Non-pigmented ciliary epithelial cell (primary cell): ENCODE measurements at regions not wholly inside any gene's neighbourhood (a gene's known extent, or its start where the extent isn't known, plus 50 kb on each side); places are given as distances from the start of the nearest gene placed in this dataset.

Source experiments
- DNase-seq: peaks from one replicate; pipeline ENCODE4 v3.0.0-alpha.2; 2010; ENCODE audit warnings: low read depth

DNA sequence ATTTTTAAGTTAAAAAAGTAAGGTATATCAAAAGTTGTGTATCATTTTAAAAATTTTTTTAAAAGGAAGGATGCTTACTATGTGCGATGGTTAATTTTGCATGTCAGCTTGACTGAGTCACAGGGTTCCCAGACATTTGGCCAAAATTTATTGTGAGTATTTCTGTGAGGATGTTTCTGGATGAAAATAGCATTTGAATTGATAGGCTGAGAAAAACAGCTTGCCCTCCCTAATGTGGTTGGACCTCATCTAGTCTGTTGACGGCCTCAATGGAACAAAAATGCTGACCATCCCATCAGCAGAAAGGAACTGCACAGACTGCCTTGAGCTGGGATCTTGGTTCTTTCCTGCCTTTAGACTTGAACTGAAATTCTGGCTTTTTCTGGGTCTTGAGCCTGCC, 724.5 kb downstream of the NCAM2 start:
- no peak for DNase-seq

DNA sequence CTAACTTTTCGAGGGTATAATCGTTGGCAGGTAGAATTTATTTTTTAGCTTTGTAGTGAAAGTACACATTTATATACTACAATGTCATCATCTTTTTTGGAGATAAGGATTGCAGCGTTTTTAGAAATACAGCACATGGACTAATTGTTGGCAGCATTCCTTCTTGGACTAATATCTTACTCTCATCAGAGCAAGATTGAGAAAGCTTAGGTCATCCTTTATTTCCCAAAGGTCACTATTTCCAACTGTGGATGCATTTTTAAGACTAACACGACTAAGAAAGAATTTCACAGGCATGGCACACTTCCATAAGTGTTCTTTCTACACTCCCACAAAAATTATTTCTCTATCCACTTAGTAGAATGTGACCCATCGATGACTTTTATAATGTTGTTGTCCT, 732.3 kb downstream of the NCAM2 start:
- no peak for DNase-seq

DNA sequence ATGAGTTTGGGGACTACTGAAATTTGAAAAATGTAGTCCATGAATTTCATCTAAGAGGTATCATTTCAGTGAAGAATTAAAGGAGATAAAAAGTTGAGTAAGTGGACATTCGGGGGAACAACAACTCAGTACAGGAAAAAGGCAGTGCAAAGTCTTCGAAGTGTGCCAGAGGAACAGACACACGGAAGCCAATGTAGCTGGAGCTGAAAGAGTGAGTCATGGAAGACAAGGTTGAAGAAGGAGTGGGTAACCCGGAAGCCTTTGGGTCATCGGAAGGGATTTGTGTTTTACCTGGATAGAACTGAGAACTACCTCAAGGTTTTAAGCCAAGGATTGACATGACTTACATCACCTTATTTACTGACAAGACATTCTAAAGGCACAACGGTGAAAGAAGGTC, 733.4 kb downstream of the NCAM2 start:
- DNase-seq = no peak

DNA sequence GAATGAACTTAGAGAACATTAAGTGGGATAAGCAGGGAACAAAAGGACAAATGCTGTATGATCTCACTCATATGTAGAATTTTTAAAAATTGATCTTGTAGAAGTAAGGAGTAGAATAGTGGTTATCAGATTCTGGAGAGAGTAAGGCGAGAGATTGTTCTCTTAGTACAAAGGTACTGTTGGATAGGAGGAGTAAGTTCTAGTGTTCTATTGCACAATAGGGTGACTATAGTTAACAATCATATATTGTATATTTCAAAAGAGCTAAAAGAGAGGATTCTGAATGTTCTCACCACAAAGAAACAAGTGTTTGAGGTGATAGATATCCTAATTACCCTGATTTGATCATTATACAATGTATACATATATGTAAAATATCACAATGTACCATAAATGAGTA, 735.9 kb downstream of the NCAM2 start:
- DNase-seq = no peak

DNA sequence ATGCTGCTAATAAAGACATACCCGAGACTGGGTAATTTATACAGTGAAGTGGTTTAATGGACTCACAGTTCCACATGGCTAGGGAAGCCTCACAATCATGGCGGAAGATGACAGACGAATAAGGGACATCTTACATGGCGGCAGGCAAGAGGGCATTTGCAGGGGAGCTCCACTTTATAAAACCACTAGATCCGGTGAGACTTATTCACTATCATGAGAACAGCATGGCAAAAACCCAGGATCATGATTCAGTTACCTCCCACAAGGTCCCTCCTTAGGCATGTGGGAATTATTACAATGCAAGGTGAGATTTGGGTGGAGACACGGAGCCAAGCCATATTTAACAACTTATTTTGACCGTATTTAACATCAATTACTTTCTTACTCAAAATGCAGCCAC, 739.0 kb downstream of the NCAM2 start:
- DNase-seq = no peak

DNA sequence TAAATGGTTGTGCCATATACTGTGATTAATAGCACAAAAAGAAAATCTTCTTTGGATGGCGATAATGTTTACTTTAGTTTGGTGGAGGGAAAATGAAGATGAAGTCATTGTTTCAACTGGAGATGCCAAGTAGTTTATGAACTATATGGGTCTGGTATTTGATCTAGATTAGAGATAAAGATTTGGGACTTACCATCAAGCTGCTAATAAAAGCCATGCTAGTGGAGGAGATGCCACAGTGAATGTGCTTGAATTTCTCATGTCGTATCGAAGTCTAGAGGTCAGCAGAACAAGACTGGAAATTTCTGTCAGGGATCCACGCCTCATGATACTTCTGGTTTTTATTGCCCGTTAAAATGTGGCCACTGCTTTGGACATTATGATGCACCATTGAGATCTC, 742.0 kb downstream of the NCAM2 start:
- no peak for DNase-seq

DNA sequence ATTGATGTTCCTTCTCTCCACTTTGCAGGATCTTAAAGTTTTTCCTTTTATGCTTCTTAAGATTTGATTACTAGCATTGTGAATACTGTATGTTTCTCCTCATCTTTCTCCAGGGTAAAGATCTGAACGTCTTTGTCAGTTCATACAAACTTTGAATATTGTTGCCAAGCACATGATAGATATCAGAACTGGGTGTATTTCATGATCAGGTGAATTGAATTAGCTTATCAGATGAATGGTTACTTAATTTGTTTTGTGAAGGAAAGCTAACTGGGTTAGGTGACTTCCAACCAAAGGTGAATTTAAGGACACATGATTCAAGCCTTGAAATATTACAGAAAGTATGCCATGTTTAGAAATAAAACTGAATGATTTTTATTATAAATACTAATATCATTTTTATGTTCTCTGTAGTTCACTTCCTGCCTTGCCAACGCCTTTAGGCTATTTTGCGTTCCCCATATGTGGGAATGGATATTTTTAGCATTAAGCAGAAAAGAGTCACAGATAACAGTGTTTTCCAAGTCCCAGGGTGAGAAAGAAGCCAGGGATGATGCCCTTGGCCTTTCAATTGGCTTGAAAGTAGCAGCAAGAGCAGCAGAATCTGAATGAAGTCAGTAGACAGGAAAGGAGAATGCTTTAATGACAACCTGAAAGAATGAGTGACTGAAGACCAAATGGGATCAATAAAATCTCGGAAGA, 752.1 kb downstream of the NCAM2 start:
- DNase-seq = no peak

DNA sequence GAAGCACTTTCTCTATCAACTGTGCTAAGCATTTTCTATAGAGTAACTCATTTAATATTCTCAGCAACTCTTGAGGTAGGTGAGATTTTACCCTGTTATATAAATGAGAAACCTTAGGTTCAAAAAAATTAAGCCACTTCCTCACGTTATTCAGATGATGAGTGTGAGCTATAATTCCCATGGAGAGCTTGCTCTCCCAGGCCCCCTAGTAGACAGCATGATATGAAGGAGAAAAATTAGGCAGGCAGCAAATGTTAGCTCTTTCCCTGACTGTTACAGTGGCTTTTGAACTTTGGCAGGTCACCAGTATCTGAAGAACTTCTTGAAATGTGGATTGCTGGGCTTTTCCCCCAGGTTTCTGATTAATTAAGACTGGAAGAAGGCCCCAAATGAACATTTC, 753.1 kb downstream of the NCAM2 start:
- no peak for DNase-seq

DNA sequence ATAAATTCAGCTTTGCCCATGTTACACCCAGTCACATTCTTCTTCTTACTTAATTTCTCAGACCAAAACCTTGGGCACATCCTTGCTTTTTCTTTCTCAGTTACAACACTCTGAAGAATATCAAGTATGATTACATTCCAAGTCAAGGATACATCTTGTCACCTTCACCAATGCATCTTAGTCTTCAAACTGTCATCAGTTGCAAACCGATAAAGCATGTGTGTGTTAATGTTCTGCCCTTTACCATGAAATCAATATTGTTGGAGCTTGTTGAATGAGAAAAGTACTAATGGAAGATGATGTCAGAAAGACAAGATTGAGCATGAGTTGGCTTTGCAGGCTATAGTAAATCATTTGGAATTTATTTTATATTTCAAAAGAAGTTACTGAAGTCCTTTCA, 764.6 kb downstream of the NCAM2 start:
- no peak for DNase-seq

DNA sequence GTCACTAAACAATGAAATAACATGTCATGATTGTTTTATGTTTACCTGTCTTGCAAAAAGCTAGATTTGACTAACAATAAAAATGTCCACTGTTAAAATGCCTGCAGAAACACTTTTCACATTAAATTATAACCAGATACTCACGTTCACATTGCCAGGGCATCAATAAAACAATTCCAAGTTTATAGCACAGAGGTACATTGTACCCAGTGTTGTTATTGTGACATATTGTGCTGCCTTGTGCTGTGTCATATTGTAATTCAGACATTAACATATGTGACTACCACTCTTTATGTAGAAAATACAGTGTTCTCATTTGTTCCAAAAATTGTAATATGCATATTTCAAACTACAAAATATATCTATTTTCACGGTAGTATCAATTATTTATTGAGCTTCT, 766.1 kb downstream of the NCAM2 start:
- DNase-seq = no peak

DNA sequence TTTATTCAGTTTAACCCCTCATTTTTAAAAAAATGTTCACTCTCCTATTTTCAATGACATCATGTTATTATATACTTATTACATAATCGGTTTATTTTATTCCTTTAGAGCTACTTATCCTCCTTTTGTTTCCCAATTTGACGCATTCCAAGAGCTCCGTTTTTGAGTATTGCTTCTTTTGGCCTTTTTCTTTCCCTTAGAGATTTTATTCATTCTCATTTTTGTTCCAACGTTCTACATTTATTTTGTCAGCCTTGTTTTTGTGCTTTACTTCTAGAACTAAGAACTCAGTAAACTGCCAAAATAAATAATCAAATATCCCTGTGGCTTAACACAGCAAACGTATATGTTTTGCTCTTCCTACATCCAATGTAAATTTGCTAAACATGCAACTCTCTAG, 769.1 kb downstream of the NCAM2 start:
- DNase-seq = no peak

DNA sequence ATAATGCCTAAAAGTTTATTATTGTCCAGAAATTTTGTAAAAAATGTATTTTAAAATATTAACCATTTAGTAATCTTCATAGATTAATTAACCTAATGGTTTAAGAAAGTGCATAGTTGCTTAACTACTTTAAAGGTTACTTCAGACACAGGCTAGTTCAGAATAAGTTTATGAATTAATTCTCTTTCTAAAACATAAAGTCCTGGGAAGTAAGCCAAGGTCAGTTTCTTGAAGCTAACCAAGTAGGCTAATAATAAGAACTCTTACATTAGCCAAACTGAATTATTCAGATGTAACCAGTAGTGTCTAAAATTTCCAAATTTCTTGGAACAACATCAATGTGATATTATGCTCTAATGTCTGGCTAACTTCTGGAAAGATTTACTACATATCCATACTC, 790.4 kb downstream of the NCAM2 start:
- no peak for DNase-seq

DNA sequence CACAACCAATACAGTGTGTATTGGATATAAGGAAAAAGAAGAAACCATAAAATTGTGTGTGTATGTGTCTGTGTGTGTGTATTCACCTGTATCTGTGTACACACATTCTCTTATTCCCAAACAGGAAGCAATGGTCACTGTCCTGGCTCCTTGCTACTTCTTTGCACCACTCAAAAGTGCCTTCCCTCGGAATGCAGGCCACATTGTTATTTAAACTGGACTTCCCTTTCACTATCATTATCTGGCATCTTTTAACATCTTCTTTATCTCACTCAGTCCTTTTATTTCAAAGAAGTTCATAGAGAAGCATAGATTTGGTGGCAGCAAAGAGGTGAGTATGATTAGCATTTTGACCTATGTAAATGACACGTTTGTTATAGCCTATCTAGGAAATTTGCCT, 803.7 kb downstream of the NCAM2 start:
- DNase-seq = no peak

DNA sequence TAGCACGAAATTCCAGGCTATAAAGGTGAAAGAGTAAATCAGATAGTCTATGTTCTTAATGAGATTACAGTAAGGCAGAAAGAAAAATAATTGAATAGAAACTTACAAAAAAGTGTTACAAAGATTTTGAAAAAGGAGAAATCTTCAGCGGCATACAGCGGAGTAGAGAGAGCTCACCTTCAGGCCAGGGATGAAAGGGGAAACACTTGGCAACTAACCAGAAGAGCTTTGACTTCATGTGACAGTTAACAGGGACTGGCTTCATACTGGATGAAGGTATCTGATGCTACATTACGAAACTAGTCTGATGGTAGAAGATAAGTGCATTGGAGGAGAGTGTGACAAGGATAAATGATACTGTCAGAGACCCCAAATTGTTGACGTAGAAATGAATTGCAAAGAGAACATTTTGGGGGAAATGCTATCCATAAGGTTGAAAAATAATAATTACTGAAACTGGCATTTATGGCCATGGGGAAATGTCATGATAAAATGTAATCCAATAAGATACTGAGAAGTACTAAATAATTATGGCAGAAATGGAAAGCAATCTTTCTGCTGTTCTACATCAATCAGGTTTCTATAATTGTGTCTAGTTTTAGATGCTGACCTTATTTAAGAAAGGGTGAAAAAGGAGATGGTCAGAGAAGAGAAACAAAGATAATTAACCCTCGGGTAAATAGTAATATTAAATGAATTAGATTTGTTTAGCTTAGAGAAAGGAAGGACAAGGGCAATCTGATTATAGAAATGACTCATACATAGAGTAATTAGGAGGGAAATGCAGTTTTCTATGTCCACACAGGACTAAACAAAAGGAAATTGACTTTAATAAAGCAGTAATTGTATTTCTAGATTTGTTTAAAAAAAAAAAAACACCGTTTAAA, 808.7 kb downstream of the NCAM2 start:
- DNase-seq = no peak

DNA sequence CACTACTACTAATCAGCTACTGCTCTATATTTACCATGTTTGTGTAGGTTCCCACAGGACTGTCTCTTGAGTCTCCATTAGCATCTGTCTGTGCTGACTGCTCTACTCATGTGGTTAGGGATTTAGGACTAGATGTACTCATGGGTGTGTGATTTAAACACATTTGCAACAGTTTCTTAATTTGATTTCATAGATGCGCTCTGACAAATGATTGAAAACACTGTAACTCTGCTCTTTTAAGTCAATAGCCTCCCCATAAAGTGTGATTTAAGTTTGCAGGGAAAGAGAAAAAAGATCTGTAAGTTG, 809.3 kb downstream of the NCAM2 start:
- DNase-seq = no peak

DNA sequence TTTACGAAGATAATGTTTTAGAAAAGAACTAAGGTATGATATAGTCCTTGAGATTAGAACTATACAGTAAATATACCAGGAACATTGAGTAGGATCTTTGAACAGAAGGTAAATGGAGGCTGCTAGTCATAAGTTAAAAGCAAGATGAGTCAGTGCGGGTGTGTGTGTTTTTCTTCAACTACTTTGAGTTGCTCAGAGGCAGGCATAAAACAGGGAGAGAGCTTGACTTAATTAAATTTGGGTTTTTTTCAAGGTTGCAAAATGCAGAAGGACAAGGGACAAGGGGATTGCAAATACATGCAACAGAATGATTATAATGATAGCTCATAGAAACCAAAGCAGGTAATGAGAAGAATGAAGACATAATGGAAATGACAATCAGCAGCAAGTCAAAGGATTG, 815.1 kb downstream of the NCAM2 start:
- no peak for DNase-seq

DNA sequence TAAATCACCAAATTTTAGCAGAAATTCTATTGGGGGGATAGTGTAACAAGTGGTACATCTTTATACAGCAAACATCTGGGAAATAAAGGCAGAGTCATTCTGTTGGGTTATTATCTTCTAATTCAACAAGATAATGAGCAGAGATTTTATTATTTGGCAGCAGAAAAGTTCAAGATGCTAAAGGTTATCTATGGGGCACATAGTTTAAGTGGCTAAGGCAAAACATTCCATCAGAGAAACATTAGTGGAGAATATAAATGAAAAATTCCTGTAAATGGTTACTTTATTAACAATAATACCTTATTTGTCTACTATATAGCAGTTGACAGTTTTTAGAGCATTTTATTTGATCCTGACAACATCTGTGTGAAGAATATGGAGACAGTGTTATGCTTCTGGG, 815.7 kb downstream of the NCAM2 start:
- DNase-seq = no peak

DNA sequence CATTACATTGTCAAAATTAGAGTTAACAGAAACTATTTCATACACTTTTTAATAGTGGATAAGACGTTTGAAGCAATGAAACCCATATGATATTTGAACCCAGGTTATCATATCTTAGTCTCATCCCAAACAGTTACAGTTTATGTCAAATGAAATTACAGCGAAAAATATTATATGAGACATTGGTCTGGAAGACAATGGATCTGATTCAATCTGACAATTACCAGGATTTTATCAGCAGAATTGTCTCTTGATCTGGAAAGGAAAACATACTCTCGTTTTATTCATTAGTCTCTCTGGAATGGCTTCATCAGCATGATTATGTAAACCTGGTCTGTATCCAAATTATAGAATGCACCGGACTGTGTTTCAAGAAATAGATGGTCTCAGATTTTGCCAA, 818.6 kb downstream of the NCAM2 start:
- DNase-seq = no peak

DNA sequence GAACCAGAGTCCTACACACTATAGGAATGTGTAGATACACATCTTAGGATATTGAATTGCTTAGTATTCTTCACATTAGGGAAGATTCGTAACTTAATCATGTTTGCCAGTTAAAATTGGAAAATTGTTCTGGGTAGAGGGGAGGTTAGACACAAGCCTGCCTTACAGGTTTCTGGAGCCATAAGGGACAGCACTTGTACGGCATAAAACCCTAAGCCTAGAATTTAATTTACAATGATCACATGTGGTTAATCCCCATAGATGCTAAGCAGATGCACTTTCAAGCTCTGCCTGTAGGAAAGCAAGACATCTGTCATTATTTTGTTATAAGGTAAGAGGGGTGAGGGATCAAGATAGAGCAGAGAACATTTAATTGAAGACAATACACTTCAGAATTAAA, 820.7 kb downstream of the NCAM2 start:
- DNase-seq = no peak

DNA sequence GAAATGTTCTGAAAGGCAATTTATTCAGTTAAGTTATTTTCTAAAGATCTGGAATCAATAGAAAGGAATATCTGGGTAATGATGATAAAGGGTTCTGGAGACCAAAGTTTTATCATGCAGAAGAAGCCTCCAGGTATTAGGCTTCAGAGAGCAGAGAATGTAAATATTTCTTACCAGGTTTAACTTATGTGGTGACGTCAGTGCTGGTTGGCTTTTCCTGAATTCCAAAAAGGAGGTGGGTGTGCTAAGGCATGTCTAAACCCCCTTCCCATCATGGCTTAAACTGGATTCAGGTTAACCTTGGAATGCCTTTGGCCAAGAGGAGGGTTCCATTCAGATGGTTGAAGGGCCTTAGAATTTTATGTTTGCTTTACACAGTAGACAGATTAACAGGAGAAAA, 829.9 kb downstream of the NCAM2 start:
- DNase-seq = no peak

DNA sequence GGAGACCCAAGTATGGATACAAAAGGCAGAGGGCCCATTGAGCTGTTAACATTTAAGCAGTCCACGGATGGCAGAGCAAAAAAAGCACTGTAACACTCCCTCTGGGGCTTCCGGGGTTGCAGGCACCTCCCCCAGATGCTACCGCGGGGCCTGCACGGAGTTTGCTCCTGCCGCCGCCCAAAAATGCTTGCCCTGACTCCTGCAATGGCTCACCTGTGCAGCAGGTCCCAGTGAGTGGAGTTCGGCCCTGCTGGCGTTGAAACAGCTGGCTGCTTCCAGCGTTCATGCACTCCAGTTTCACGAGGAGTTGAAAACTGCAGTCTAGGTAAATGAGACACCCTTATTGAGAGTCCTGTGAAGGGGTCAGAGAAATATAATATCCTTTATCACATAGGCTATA, 832.8 kb downstream of the NCAM2 start:
- DNase-seq = no peak

DNA sequence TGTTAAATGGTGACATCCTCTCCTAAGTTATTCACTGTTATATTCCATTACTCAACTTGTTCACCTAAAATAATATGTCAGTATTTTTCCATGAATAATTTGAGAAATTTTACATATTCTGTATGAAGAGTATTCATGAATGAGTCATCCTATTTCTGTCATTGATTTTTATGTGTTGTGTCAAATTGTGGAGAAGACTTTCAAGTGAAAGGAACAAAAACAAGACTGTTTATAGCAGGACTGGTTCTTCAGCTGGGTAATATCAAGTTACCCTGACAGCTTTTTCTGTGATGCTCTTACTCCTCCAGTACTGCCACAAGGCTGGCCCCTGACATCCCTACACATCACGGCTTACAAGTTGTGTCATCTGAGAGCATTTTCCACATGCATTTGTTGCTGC, 847.7 kb downstream of the NCAM2 start:
- DNase-seq = no peak

DNA sequence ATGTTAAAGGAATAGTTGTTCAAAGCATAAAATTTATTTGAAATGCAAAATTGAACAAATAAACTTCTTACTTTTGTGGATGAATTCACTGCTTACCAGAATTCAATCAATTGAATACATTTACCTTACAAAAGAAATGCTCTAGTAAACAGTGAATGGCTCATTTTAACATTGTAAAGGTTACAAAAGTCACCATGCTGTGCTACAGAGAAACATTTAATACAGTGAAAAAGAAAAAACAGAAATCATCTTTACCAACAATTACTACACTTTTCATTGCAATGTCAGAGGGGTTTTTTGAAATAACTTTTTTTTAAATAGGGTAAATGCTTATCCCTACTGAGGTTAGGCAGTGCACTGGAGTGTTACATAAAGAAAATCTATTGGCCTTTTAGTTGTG, 853.0 kb downstream of the NCAM2 start:
- no peak for DNase-seq

DNA sequence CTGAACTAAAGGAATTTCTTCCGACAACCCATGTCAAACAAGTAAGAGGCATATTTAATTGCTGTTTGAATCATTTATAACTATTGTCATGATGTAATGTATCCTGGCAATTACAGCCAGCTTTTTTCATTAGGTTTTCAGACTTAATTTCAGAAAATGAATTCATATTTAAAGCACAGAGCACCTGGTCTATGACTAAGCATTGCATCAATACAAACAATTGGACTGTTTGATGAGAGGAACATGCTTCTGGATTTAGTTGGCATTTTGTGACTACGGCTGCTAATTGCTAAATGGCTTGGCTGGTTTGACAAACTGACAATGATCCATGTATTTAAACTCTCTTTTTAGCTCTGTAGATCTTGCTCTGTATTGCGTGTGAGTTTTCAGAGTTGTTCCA, 853.4 kb downstream of the NCAM2 start:
- no peak for DNase-seq
